BE2C (cell line): ENCODE measurements at regions not wholly inside any gene's neighbourhood (a gene's known extent, or its start where the extent isn't known, plus 50 kb on each side); places are given as distances from the start of the nearest gene placed in this dataset.

Experiments
- DNase-seq: peaks from one replicate; pipeline ENCODE4 v3.0.0-alpha.2; 2020
- H3K27me3 ChIP-seq: fragments of 250-450 bp; sonication (Bioruptor Pico); 2 replicates; pipeline ENCODE4 v1.5.1; 2020; ENCODE audit warnings: mild to moderate bottlenecking
- H3K36me3 ChIP-seq: fragments of 250-450 bp; sonication (Bioruptor Pico); 2 replicates; pipeline ENCODE4 v1.5.1; 2020; ENCODE audit warnings: mild to moderate bottlenecking
- H3K4me1 ChIP-seq: fragments of 250-450 bp; sonication (Bioruptor Pico); 2 replicates; pipeline ENCODE4 v1.5.1; 2020
- H3K4me3 ChIP-seq: 2 replicates; pipeline ENCODE4 v1.5.1; 2011; ENCODE audit warnings: low read depth, low read length
- H3K9me3 ChIP-seq: fragments of 250-450 bp; sonication (Bioruptor Pico); 2 replicates; pipeline ENCODE4 v1.5.1; 2020
- CTCF ChIP-seq: IDR thresholded peaks from 2 replicates; pipeline ENCODE4 v1.5.1; 2012; ENCODE audit warnings: mild to moderate bottlenecking, low read depth, low read length

GRCh38 chr2:139098961-139099360, 318.8 kb upstream of the NXPH2 start:
- TF ChIP-seq CTCF = no peak
- Histone ChIP-seq H3K4me3 (no peak overlapping the region), H3K27me3 (no peaks in the 10 kb centered on the region), H3K9me3 (no peaks in the 10 kb centered on the region), H3K36me3 (no peaks in the 10 kb centered on the region), H3K4me1 (no peaks in the 10 kb centered on the region)
- no peak for DNase-seq

- no peak for TF ChIP-seq CTCF
- Histone ChIP-seq H3K9me3 (no peaks in the 10 kb centered on the region), H3K36me3 (no peaks in the 10 kb centered on the region), H3K27me3 (no peaks in the 10 kb centered on the region), H3K4me1 (0 out of 2 replicates have a peak, but pooled peaks cover 3% of the 10 kb centered on the region), H3K4me3 (no peak overlapping the region)
- peak; percentile 5 for DNase-seq
Observed at GRCh38 chr2:139083121-139083520, 302.9 kb upstream of the NXPH2 start.

GRCh38 chr2:139080244-139080643, 300.1 kb upstream of the NXPH2 start:
- no peak for TF ChIP-seq CTCF
- no peaks in the 10 kb centered on the region for H3K36me3 ChIP-seq
- DNase-seq = no peak
- H3K9me3 ChIP-seq = no peaks in the 10 kb centered on the region
- no peak overlapping the region for H3K4me3 ChIP-seq
- H3K4me1 ChIP-seq = 0 out of 2 replicates have a peak, but pooled peaks cover 3% of the 10 kb centered on the region
- no peaks in the 10 kb centered on the region for H3K27me3 ChIP-seq

GRCh38 chr2:139079311-139079710, 299.1 kb upstream of the NXPH2 start:
- H3K36me3 ChIP-seq = no peaks in the 10 kb centered on the region
- no peaks in the 10 kb centered on the region for H3K27me3 ChIP-seq
- no peaks in the 10 kb centered on the region for H3K9me3 ChIP-seq
- H3K4me1 ChIP-seq = 0 out of 2 replicates have a peak, but pooled peaks cover 3% of the 10 kb centered on the region
- no peak for DNase-seq
- TF ChIP-seq CTCF = no peak
- no peak overlapping the region for H3K4me3 ChIP-seq

GRCh38 chr2:139078376-139078775, 298.2 kb upstream of the NXPH2 start:
- no peaks in the 10 kb centered on the region for H3K9me3 ChIP-seq
- H3K4me1 ChIP-seq = 0 out of 2 replicates have a peak, but pooled peaks cover 3% of the 10 kb centered on the region
- H3K4me3 ChIP-seq = no peak overlapping the region
- TF ChIP-seq CTCF = no peak
- H3K36me3 ChIP-seq = no peaks in the 10 kb centered on the region
- DNase-seq = no peak
- no peaks in the 10 kb centered on the region for H3K27me3 ChIP-seq

- Histone ChIP-seq H3K36me3 (no peaks in the 10 kb centered on the region), H3K4me3 (no peak overlapping the region), H3K27me3 (no peaks in the 10 kb centered on the region), H3K9me3 (no peaks in the 10 kb centered on the region), H3K4me1 (0 out of 2 replicates have a peak, but pooled peaks cover 1% of the 10 kb centered on the region)
- no peak for DNase-seq
- TF ChIP-seq CTCF = no peak
Observed at GRCh38 chr2:139077099-139077737, 297.0 kb upstream of the NXPH2 start.
